ENCODE measurements at regions not wholly inside any gene's neighbourhood (a gene's known extent, or its start where the extent isn't known, plus 50 kb on each side); places are given as distances from the start of the nearest gene placed in this dataset.

- no peak for TF ChIP-seq CTCF (IDR thresholded peaks at IDR 0.05)
- TF ChIP-seq POLR2A (IDR thresholded peaks at IDR 0.05) = no peak
Measured at GRCh38 chr5:147046281-147046680, 167.7 kb upstream of the PPP2R2B start.
